HG02610 (cell line): ENCODE measurements at regions not wholly inside any gene's neighbourhood (a gene's known extent, or its start where the extent isn't known, plus 50 kb on each side); places are given as distances from the start of the nearest gene placed in this dataset.
"Not testable (repeated sequence)": the region's sequence is repeated elsewhere in the genome, so short reads cannot be mapped to it uniquely, and the experiment has no call there.

Source experiments
- ATAC-seq: cut with Tn5 transposase; IDR thresholded peaks from one replicate; pipeline ENCODE4 v1.9.1; 2021; ENCODE audit warnings: mild to moderate bottlenecking, moderate library complexity; ENCODE audit not compliant: unreplicated experiment

DNA sequence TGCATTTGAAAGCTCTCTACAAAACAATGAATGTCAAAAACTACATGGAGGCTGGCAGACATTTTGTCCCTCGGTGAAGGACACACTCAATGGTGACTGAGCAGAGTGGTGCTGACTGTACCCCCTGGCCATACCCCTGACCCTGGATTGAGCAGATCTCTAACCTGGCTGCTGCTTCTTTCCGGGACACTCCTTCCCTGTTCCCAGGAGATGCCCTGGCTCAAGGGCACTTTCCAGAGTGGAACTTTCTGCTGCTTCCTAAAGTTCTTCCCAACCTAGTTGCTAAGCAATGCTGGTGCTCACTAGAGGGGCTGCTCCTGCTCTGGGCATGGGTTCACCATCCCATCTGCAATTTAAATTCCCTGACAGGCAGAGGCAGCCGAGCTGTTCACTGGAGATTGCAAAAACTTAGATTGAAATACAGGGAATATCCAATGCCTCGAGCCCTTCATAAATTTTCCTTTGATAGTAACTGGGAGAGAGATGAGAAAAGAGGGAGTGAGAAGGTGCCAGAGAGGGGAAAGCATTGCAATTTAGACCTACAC lies 384.3 kb upstream of the PODXL start:
- ATAC-seq = no peak

DNA sequence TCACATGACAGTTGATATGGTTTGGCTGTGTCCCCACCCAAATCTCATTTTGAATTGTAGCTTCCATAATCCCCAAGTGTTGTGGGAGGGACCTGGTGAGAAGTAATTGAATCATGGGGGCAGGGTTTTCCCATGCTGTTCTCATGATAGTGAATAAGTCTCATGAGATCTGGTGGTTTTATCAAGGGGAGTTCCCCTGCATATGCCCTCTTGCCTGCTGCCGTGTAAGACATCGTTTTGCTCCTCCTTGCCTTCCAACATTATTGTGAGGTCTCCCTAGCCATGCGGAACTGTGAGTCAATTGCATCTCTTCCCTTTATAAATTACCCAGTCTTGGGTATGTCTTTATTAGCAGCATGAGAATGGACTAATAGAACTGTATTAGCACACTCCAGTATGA lies 382.4 kb upstream of the PODXL start:
- ATAC-seq = not testable (repeated sequence)

DNA sequence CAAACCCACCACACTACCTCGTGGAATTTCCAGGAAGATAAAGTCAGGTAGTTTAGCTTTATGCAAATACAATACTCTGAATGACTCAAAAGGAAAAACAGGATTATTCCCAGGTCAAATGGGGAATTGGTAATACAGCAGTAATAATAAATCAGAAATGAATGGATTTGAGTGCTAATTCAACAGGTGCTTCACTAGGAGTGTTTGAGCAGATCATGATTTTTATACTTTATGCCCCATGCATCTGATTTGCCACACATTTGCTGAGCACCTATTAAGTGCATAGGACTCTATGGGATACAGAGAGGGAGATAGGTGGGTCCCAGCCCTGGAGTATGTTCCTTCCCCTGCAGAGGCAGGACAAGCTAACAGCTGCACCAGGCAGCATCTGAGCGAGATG lies 381.4 kb upstream of the PODXL start:
- no peak for ATAC-seq

- ATAC-seq = no peak
Measured at GRCh38 chr7:131935180-131935579, 378.8 kb upstream of the PODXL start.

DNA sequence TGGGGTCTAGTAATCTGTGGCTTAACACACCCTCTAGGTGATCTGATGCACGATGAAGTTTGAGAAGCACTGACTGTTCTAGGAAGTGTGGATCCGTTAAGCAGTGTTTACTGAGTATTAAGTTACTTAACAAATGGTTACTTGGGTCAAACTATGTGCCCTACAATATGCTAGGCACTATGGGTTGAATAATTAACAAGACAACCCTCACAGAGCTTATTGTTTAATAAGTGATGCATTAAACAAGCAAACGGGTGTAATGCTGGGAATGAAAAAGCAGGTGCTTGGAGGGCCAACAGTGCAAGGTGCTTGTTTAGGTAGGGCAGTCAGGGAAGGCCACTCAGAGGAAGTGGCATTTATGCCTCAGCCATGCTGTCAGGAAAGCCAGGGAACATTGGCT lies 378.0 kb upstream of the PODXL start:
- ATAC-seq = no peak

GRCh38 chr7:131933751-131934289 lies 377.4 kb upstream of the PODXL start:
- no peak for ATAC-seq

DNA sequence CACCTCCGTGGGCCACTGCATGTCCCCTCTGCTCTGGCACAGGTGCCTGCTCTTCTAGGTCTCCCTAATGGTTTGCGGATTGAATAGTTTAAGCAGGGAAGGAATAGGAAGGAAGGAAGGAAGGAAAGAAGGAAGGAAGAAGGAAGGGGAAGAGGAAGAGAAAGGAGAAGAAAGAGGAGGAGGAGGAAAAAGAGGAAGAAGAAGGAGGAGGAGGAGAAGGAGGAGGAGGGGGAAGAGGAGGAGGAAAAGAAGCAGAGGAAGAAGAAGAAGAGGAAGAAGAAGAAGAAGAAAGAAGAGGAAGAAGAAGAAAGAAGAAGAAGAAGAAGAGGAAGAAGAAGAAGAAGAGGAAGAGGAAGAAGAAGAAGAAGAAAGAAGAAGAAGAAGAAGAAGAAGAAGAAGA lies 376.8 kb upstream of the PODXL start:
- ATAC-seq = not testable (repeated sequence)

- ATAC-seq = no peak
Measured at GRCh38 chr7:131932271-131932670, 375.8 kb upstream of the PODXL start.

GRCh38 chr7:131931370-131931769 lies 374.9 kb upstream of the PODXL start:
- ATAC-seq = no peak

- no peak for ATAC-seq
Measured at GRCh38 chr7:131929632-131930031, 373.2 kb upstream of the PODXL start.

DNA sequence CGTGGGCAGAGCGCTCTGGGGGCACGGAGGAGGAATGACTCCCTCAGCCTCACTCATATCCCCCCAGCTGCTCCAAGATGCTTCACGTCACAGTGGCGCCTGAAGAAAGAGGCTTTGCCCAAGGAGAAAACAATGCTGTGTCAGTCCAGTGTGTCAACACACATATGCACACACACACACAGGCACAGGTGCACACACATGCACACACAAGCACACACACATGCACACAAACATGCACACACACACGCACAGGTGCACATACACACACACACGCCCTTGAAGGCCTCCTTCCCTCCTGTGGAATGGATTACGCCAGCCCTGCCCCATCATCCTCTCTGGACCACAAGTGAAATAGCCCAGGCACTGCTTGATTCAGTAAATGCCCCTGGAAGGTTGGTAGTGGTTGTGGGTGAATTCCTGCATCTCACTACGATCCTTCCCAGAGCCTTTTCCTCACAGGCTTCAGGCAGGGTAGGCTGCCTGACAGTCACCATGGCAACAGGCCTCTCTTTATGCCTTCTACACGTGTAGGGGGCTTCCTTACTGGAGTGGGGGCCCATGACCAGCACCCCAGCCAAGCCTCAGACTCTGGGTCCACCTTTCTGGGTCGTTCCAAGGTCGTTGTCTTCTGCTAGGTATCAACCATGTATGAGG lies 371.5 kb upstream of the PODXL start:
- ATAC-seq = no peak

DNA sequence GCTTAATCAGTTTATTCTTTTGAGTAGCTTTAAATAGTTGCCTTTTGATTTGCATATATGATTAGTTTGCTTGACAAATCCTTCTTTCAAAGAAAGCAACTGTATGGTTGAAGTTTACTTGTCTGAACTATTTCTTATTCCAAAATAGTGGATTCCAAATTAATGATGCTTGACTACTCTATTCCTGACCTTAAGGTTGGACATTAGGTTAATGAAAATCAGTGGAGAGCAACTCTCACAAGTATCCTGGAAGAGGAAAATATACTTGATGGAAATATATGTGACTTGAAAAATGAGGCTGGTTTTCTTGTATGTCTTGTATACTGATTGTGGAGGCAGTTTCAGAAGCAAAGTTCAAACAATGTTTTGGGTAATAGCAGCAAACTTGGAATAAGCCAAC lies 369.2 kb upstream of the PODXL start:
- ATAC-seq = no peak

GRCh38 chr7:131924857-131925256 lies 368.4 kb upstream of the PODXL start:
- no peak for ATAC-seq

DNA sequence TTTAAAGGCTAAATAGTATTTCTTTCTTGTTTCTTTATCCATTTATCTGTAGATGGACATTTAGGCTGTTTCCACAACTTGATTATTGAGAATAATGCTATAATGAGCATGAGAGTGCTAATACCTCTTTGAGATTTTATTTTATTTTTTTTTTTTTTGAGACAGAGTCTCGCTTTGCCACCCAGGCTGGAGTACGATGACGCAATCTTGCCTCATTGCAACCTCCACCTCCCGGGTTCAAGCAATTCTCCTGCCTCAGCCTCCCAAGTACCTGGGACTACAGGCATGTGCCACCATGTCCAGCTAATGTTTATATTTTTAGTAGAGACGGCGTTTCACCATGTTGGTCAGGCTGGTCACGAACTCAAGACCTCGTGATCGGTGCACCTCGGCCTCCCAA lies 366.5 kb upstream of the PODXL start:
- not testable (repeated sequence) for ATAC-seq

- no peak for ATAC-seq
Measured at GRCh38 chr7:131921016-131921415, 364.6 kb upstream of the PODXL start.

- ATAC-seq = peak; percentile 54
Measured at GRCh38 chr7:131919920-131920709, 363.7 kb upstream of the PODXL start.

DNA sequence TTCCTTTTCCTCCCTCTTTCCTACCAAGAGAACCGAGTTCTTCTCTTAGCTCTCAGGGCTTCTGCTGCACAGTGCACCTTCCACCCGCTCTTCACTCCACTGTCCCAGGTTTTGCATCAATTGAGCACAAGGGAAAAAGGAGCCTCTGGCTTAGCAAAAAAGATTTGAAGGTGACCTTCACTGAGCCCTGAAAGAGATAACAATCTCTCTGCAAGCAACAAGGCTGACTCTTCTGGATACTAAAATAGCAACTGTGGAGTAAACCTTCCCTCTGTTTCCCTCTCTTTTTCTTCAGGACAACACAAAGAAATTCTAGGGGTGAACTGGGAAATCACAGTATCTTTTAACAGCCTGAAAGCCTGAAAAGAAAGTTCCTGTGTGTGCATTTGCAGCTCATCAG lies 354.7 kb upstream of the PODXL start:
- no peak for ATAC-seq

DNA sequence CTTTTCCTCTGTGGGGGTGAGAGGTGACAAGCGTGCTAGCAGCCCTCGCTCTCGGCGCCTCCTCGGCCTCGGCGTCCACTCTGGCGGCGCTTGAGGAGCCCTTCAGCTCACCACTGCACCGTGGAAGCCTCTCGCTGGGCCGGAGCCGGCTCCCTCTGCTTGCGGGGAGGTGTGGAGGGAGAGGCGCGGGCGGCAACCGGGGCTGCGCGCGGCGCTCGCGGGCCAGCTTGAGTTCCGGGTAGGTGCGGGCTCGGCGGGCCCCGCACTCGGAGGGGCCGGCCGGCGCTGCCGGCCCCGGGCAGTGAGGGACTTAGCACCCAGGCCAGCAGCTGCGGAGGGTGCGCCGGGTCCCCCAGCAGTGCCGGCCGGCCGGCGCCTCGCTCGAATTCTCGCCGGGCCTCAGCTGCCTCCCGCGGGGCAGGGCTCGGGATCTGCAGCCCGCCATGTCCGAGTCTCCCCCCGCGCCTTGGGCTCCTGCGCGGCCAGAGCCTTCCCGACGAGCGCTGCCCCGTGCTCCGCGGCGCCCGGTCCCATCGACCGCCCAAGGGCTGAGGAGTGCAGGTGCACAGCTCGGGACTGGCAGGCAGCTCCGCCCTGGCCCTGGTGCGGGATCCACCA lies 352.8 kb upstream of the PODXL start:
- ATAC-seq = no peak

DNA sequence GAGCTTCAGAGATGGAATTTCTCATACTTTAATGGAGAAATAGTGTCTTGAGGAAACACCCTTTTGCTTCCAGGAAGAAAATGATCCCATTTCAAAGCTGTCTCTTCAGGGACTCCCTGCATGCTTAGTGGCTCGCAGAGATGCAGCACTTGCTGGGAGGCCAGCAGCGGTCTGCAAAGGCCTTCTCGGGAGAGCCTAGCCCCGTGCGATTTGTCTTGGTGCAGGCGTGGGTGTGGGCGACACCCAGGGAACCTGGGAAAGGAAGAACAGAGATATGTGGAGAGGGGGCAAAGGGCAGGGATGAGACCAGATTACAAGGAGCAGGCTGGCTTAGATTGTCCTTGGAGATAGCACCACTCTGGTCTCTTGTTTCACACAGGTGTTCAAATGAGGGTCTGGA lies 352.3 kb upstream of the PODXL start:
- no peak for ATAC-seq

- no peak for ATAC-seq
Measured at GRCh38 chr7:131905471-131905973, 349.1 kb upstream of the PODXL start.

- ATAC-seq = no peak
Measured at GRCh38 chr7:131904760-131905327, 348.4 kb upstream of the PODXL start.
